ENCODE measurements at regions not wholly inside any gene's neighbourhood (a gene's known extent, or its start where the extent isn't known, plus 50 kb on each side); places are given as distances from the start of the nearest gene placed in this dataset.

- in situ Hi-C loops (cut with HindIII; ENCODE audit: low pct_unique_long_range_greater_than_20kb, low sequenced_read_pairs) = no loop called here
- DNase-seq (ENCODE audit: low read depth, low spot score) = no peak
Measured at GRCh38 chr10:78513986-78514385, 480.3 kb downstream of the RPS24 start.

- in situ Hi-C loops (cut with HindIII; ENCODE audit: low pct_unique_long_range_greater_than_20kb, low sequenced_read_pairs) = no loop called here
- DNase-seq (ENCODE audit: low read depth, low spot score) = no peak
Measured at GRCh38 chr10:78514459-78514858, 480.8 kb downstream of the RPS24 start.

GRCh38 chr10:78515038-78515872 is 481.6 kb downstream of the RPS24 start:
- no peak for DNase-seq (ENCODE audit: low read depth, low spot score)

GRCh38 chr10:78515873-78516153 is 482.1 kb downstream of the RPS24 start:
- no peak for DNase-seq (ENCODE audit: low read depth, low spot score)

More at GRCh38 chr10:78515038-78515872, 481.6 kb downstream of the RPS24 start:
- in situ Hi-C loops (cut with HindIII; ENCODE audit: low pct_unique_long_range_greater_than_20kb, low sequenced_read_pairs) = no loop called here

GRCh38 chr10:78516236-78516635 is 482.6 kb downstream of the RPS24 start:
- in situ Hi-C loops (cut with HindIII; ENCODE audit: low pct_unique_long_range_greater_than_20kb, low sequenced_read_pairs) = no loop called here
- DNase-seq (ENCODE audit: low read depth, low spot score) = no peak

More at GRCh38 chr10:78515873-78516153, 482.1 kb downstream of the RPS24 start:
- in situ Hi-C loops (cut with HindIII; ENCODE audit: low pct_unique_long_range_greater_than_20kb, low sequenced_read_pairs) = no loop called here

- DNase-seq (ENCODE audit: low read depth, low spot score) = no peak
- in situ Hi-C loops (cut with HindIII; ENCODE audit: low pct_unique_long_range_greater_than_20kb, low sequenced_read_pairs) = no loop called here
Measured at GRCh38 chr10:78516756-78517155, 483.1 kb downstream of the RPS24 start.

- no peak for DNase-seq (ENCODE audit: low read depth, low spot score)
- in situ Hi-C loops (cut with HindIII; ENCODE audit: low pct_unique_long_range_greater_than_20kb, low sequenced_read_pairs) = no loop called here
Measured at GRCh38 chr10:78518224-78518623, 484.6 kb downstream of the RPS24 start.

GRCh38 chr10:78520737-78521430 is 487.2 kb downstream of the RPS24 start:
- DNase-seq (ENCODE audit: low read depth, low spot score) = peak; percentile 35
- in situ Hi-C loops (cut with HindIII; ENCODE audit: low pct_unique_long_range_greater_than_20kb, low sequenced_read_pairs) = no loop called here

- no peak for DNase-seq (ENCODE audit: low read depth, low spot score)
- in situ Hi-C loops (cut with HindIII; ENCODE audit: low pct_unique_long_range_greater_than_20kb, low sequenced_read_pairs) = no loop called here
Measured at GRCh38 chr10:78523453-78523852, 489.8 kb downstream of the RPS24 start.

GRCh38 chr10:78524342-78524741 is 490.7 kb downstream of the RPS24 start:
- in situ Hi-C loops (cut with HindIII; ENCODE audit: low pct_unique_long_range_greater_than_20kb, low sequenced_read_pairs) = no loop called here
- DNase-seq (ENCODE audit: low read depth, low spot score) = no peak

GRCh38 chr10:78524941-78525340 is 491.3 kb downstream of the RPS24 start:
- no peak for DNase-seq (ENCODE audit: low read depth, low spot score)
- in situ Hi-C loops (cut with HindIII; ENCODE audit: low pct_unique_long_range_greater_than_20kb, low sequenced_read_pairs) = no loop called here

GRCh38 chr10:78526347-78526746 is 492.7 kb downstream of the RPS24 start:
- in situ Hi-C loops (cut with HindIII; ENCODE audit: low pct_unique_long_range_greater_than_20kb, low sequenced_read_pairs) = no loop called here
- DNase-seq (ENCODE audit: low read depth, low spot score) = no peak

- in situ Hi-C loops (cut with HindIII; ENCODE audit: low pct_unique_long_range_greater_than_20kb, low sequenced_read_pairs) = no loop called here
- DNase-seq (ENCODE audit: low read depth, low spot score) = no peak
Measured at GRCh38 chr10:78527296-78527695, 493.6 kb downstream of the RPS24 start.

- in situ Hi-C loops (cut with HindIII; ENCODE audit: low pct_unique_long_range_greater_than_20kb, low sequenced_read_pairs) = no loop called here
Measured at GRCh38 chr10:78528749-78529204, 495.1 kb downstream of the RPS24 start.

GRCh38 chr10:78529262-78529661 is 495.6 kb downstream of the RPS24 start:
- DNase-seq (ENCODE audit: low read depth, low spot score) = no peak
- in situ Hi-C loops (cut with HindIII; ENCODE audit: low pct_unique_long_range_greater_than_20kb, low sequenced_read_pairs) = no loop called here

More at GRCh38 chr10:78528749-78529204, 495.1 kb downstream of the RPS24 start:
- DNase-seq (ENCODE audit: low read depth, low spot score) = no peak

GRCh38 chr10:78531088-78531487 is 497.4 kb downstream of the RPS24 start:
- in situ Hi-C loops (cut with HindIII; ENCODE audit: low pct_unique_long_range_greater_than_20kb, low sequenced_read_pairs) = no loop called here
- DNase-seq (ENCODE audit: low read depth, low spot score) = peak; percentile 14

GRCh38 chr10:78532480-78533042 is 498.9 kb downstream of the RPS24 start:
- in situ Hi-C loops (cut with HindIII; ENCODE audit: low pct_unique_long_range_greater_than_20kb, low sequenced_read_pairs) = no loop called here
- no peak for DNase-seq (ENCODE audit: low read depth, low spot score)

- in situ Hi-C loops (cut with HindIII; ENCODE audit: low pct_unique_long_range_greater_than_20kb, low sequenced_read_pairs) = no loop called here
Measured at GRCh38 chr10:78533098-78533497, 499.4 kb downstream of the RPS24 start.

GRCh38 chr10:78533776-78534175 is 500.1 kb downstream of the RPS24 start:
- in situ Hi-C loops (cut with HindIII; ENCODE audit: low pct_unique_long_range_greater_than_20kb, low sequenced_read_pairs) = no loop called here
- no peak for DNase-seq (ENCODE audit: low read depth, low spot score)

More at GRCh38 chr10:78533098-78533497, 499.4 kb downstream of the RPS24 start:
- no peak for DNase-seq (ENCODE audit: low read depth, low spot score)
